DMS 273 (cell line): ENCODE measurements at regions not wholly inside any gene's neighbourhood (a gene's known extent, or its start where the extent isn't known, plus 50 kb on each side); places are given as distances from the start of the nearest gene placed in this dataset.

Experiments
- DNase-seq: peaks from one replicate; lab custom pipeline; 2025; ENCODE audit not compliant: unreplicated experiment; lab: John Stamatoyannopoulos, UW

DNA sequence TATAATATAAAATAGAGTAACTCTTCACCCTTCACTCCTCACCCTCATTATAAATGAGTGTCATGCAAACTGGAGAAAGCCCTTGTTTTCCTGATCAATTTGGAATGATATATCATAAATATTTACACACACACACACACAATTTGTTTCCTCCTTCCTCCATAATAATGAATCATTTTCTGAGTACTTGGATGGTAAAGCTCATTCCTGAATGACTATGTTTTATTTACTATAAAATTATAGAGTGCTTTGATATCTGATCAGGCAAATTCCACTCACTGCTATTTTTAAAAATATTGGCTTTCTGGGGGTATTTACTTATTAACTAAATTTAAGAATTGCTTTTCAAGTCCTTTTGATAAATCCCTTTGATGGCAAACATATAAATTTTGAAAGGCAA, 1125.5 kb upstream of the CNTNAP5 start:
- DNase-seq = no peak

- no peak for DNase-seq
Observed at GRCh38 chr2:122905431-122905830, 1119.7 kb upstream of the CNTNAP5 start.

GRCh38 chr2:122908159-122908558, 1116.9 kb upstream of the CNTNAP5 start:
- DNase-seq = peak; percentile 1

GRCh38 chr2:122927197-122927596, 1097.9 kb upstream of the CNTNAP5 start:
- DNase-seq = peak; percentile 8

GRCh38 chr2:122927710-122928557, 1097.2 kb upstream of the CNTNAP5 start:
- no peak for DNase-seq

GRCh38 chr2:122929347-122929746, 1095.7 kb upstream of the CNTNAP5 start:
- no peak for DNase-seq

- DNase-seq = no peak
Observed at GRCh38 chr2:122935506-122935905, 1089.6 kb upstream of the CNTNAP5 start.

GRCh38 chr2:122939796-122940195, 1085.3 kb upstream of the CNTNAP5 start:
- DNase-seq = no peak

GRCh38 chr2:122949523-122949922, 1075.6 kb upstream of the CNTNAP5 start:
- no peak for DNase-seq

DNA sequence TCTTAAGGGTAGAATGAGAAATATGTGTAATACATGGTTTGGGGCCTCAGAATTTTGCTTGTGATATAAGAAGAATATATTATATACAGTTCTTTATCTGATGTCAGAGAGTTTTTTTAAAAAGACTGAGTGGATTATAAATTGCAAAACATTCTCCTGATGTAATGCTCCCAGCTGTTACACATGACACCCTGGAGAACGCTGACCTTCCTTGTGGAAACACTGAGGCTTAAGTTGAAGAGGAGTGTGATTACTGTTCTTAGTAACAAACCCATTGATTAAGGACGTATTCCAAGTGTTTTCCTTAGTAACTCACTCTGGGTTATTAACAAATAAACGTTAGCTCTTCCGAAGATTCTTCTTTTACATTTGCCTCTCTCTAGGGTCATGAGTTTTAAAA, 1069.3 kb upstream of the CNTNAP5 start:
- DNase-seq = no peak

DNA sequence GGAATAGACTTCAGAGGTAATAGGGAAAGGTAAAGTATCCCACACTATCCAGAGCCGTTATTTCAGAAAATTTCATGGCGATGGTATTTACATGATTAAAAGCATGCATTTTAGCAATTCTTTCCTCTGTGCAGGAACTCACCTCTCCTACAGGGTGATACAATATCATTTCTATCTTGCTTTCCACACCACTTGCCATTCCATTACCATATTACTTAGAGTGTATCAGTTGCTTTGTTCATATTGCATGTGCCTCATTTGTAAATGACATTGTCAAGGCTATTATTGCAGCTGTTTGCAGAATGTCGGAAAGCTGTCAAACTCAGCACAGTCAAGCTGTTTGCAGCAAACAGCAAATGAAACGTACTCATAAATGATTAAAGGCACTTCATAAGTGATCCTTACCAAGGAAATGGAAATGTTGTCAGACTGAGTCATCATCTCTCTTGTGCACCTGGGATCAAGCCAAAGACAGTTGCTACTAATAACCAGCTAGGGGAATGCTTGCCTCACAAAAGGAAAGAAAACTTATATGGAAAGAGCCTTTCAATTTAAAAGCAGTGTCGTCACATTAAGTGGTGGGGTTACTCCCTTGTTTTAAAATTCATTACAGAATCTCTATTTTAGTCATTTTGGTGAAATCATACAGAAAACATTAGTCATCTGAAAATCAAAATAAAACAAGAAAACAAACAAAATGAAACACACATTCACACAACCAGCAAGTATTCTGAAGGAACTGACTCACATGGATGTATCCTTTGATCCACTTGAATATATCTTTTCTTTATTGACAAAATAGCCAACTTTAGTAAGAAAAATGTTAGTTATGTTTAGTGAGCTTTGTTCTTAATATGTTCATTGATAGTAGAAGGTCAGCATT, 1064.1 kb upstream of the CNTNAP5 start:
- peak; percentile 12 for DNase-seq

- DNase-seq = no peak
Observed at GRCh38 chr2:122966461-122966860, 1058.6 kb upstream of the CNTNAP5 start.

DNA sequence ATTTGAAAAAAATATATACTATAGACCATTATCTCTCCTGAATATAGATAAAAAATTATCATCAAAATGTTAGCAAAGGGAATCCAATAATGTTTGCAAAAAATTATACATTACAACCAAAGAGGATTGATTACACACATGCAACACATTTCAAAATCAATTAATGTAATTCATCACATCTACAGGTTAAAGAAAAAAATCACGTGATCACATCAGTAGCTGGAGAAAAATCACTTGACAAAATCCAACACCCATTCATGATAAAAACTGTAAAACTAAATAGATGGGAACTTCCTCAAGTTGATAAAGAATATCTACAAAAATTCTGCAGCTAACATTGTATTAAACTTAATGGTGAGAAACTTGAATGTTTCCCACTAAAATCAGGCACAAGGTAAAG, 1047.5 kb upstream of the CNTNAP5 start:
- DNase-seq = no peak

- peak; percentile 79 for DNase-seq
Observed at GRCh38 chr2:122980671-122981070, 1044.4 kb upstream of the CNTNAP5 start.

DNA sequence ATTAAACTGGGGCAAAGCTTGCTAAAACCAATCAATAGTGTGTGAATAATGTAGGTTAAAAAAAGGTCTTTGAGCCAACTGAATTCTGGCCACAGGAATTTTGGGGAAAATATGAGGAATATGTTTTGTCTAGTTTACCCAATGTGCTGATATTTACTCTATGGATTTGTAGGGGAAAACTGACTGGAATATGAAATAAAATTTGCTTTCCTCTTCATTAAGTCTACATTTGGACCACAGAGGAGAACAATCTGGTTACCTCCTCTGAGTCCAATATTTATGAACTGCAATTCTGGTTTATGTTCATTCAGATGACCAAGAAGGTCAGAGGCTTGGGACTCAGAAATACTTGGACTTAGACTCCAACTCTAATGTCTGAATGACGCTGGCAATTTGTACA, 1042.2 kb upstream of the CNTNAP5 start:
- DNase-seq = no peak

- peak; percentile 4 for DNase-seq
Observed at GRCh38 chr2:122988395-122989221, 1036.5 kb upstream of the CNTNAP5 start.

DNA sequence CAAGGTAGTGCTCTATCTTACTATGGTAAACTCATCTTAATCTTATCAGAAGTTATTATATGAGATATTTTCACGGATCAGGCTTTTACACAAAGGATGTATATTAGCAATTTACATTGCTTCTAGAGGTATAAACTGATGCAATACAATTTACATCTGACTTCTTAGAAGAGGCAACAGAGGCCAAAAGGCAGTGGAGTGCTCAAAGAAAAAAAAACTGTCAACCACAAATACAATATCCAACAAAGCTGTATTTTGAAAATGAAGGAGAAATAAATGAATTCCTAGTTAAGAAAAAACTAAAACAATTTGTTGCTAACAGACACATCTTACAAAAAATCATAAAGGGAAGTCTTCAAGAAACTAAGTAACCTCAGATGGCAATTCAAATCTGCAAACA, 1031.5 kb upstream of the CNTNAP5 start:
- no peak for DNase-seq

- DNase-seq = no peak
Observed at GRCh38 chr2:122999258-122999657, 1025.8 kb upstream of the CNTNAP5 start.

DNA sequence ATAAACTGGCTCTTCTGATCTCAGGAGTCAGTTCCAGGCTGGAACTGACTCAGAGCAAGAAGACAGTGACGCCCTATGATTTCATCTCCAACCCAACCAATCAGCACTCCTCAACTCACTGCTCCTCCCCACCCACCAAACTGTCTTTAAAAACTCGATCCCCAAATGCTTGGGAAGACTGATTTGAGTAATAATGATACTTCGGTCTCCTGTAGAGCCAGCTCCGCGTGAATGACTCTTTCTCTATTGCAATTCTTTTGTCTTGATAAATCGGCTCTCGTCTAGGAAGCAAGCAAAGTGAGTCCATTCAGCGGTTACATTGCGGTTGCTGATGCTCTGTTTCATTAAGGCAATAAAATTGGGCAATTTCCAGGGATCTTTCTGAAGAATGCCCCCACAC, 1025.3 kb upstream of the CNTNAP5 start:
- DNase-seq = no peak

DNA sequence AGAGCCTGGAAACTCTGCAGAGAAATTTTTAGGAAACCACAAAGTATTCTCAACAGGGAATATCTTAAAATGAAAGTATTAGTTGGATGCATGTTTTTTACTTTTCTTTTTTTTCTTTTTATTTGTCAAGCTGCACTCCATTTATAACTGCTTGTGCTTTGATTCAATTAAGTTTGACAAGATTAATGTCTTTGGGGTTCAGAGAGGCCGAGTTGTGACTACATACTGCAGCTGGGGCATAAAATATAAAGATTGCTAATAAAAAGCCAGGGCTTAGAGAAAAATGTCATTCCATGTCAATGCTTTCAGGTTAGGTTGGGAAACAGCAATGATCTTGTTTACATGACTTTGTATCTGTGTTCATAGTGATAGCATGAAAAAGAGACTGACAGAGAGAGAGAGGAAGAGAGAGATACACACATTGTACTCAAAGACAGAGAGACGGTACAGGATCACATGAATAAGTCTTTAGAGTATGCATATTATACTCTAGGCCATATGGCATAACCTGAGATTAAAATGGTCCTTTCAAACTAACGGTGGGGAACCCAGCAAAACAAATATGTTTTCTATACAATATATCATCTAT, 1022.3 kb upstream of the CNTNAP5 start:
- no peak for DNase-seq

GRCh38 chr2:123015186-123015585, 1009.9 kb upstream of the CNTNAP5 start:
- no peak for DNase-seq
